ENCODE measurements at regions not wholly inside any gene's neighbourhood (a gene's known extent, or its start where the extent isn't known, plus 50 kb on each side); places are given as distances from the start of the nearest gene placed in this dataset.

DNA sequence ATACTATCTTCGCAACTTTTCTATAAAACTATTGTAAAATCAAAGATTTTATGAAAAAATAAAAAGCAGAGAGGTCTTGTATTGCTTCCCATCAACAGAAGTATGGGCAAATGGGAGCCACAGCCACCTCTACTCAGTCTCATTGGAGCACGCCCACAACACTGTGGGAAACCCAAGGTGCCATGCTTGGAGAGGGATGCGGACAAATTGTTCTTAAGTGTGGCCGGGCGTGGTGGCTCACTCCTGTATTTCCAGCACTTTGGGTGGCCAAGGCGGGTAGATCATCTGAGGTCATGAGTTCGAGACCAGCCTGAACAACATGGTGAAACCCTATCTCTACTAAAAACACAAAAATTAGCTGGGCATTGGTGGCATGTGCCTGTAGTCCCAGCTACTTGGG is 498.2 kb upstream of the SOX5 start:
- no peak for TF ChIP-seq POLR2A (IDR thresholded peaks at IDR 0.05; ENCODE audit: low read depth, low read length)
- no peak for TF ChIP-seq POLR2AphosphoS5 (IDR thresholded peaks at IDR 0.05; ENCODE audit: low read depth, low read length)

All from GM12892 (cell line).